Parathyroid adenoma (tissue), 2 donors: ENCODE measurements at regions not wholly inside any gene's neighbourhood (a gene's known extent, or its start where the extent isn't known, plus 50 kb on each side); places are given as distances from the start of the nearest gene placed in this dataset.
A peak's percentile ranks its signal among the peaks of the same experiment; 100 is the strongest.

ENCODE experiments used
- H2AFZ ChIP-seq: fragments of 300-600 bp; sonication (generic); one replicate; pipeline ENCODE4 v1.7.0; 2017; ENCODE audit warnings: antibody characterized with exemption, mild to moderate bottlenecking
- H3K27ac ChIP-seq: fragments of 300-600 bp; sonication (generic); one replicate; pipeline ENCODE4 v1.7.0; 2017
- H3K27me3 ChIP-seq: fragments of 300-600 bp; sonication (generic); one replicate; pipeline ENCODE4 v1.7.0; 2017; ENCODE audit warnings: low read length; ENCODE audit not compliant: control insufficient read depth, insufficient read depth
- H3K36me3 ChIP-seq: fragments of 300-600 bp; sonication (generic); one replicate; pipeline ENCODE4 v1.7.0; 2017; ENCODE audit warnings: low read length; ENCODE audit not compliant: control insufficient read depth, insufficient read depth
- H3K4me1 ChIP-seq: fragments of 300-600 bp; sonication (generic); one replicate; pipeline ENCODE4 v1.7.0; 2017; ENCODE audit warnings: control low read depth
- H3K4me2 ChIP-seq: fragments of 300-600 bp; sonication (generic); one replicate; pipeline ENCODE4 v1.7.0; 2017; ENCODE audit warnings: low read length
- H3K4me3 ChIP-seq: fragments of 300-600 bp; sonication (generic); one replicate; pipeline ENCODE4 v1.7.0; 2017; ENCODE audit warnings: low read depth, low read length
- H3K79me2 ChIP-seq: fragments of 300-600 bp; sonication (generic); one replicate; pipeline ENCODE4 v1.7.0; 2017; ENCODE audit warnings: control low read depth
- H3K9ac ChIP-seq: fragments of 300-600 bp; sonication (generic); one replicate; pipeline ENCODE4 v1.7.0; 2017; ENCODE audit warnings: mild to moderate bottlenecking
- H3K9me3 ChIP-seq: fragments of 300-600 bp; sonication (generic); one replicate; pipeline ENCODE4 v1.7.0; 2017; ENCODE audit warnings: low read length; ENCODE audit not compliant: control insufficient read depth
- CTCF ChIP-seq: fragments of 300-600 bp; sonication (generic); IDR thresholded peaks from one replicate; pipeline ENCODE4 v1.7.0; 2017; ENCODE audit warnings: antibody characterized with exemption, mild to moderate bottlenecking
- donor health status: primary hyperparathyroidism.

GRCh38 chr2:161063157-161063945, 96.9 kb upstream of the TANK start:
- Histone ChIP-seq H3K4me2 (no peak overlapping the region), H3K36me3 (no peaks in the 10 kb centered on the region), H3K79me2 (no peaks in the 10 kb centered on the region), H3K9ac (no peak overlapping the region), H3K27ac (no peak overlapping the region), H3K27me3 (no peaks in the 10 kb centered on the region), H2AFZ (peak overlapping the region; percentile 51), H3K4me1 (no peaks in the 10 kb centered on the region), H3K4me3 (no peak overlapping the region), H3K9me3 (no peaks in the 10 kb centered on the region)
- peak; percentile 90 for TF ChIP-seq CTCF

DNA sequence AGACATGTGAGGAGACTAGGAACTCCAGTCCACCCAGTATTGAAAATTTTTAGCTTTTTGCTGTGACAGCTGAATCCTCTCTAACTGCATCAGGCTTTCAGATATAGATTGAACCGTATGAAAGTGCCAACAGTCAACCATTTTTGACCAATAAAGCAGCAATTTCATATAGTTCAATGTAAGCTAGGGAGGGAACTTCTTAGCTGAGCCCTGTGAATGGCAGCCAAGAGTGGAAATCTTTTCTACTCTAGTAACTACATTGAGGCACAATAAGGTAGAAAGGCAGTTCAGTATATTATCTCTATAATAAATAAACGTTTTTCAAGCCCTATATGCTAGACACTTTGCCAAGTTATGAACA, 96.3 kb upstream of the TANK start:
- H3K36me3 ChIP-seq = no peaks in the 10 kb centered on the region
- no peak overlapping the region for H3K9ac ChIP-seq
- H3K4me2 ChIP-seq = no peak overlapping the region
- TF ChIP-seq CTCF = no peak
- H3K9me3 ChIP-seq = no peaks in the 10 kb centered on the region
- no peak overlapping the region for H3K4me3 ChIP-seq
- no peaks in the 10 kb centered on the region for H3K79me2 ChIP-seq
- H3K27me3 ChIP-seq = no peaks in the 10 kb centered on the region
- H3K4me1 ChIP-seq = no peaks in the 10 kb centered on the region
- H3K27ac ChIP-seq = no peak overlapping the region
- H2AFZ ChIP-seq = peak overlapping the region; percentile 51

GRCh38 chr2:161067846-161068350, 92.3 kb upstream of the TANK start:
- Histone ChIP-seq H2AFZ (no peak overlapping the region), H3K4me3 (no peak overlapping the region)
- TF ChIP-seq CTCF = no peak

DNA sequence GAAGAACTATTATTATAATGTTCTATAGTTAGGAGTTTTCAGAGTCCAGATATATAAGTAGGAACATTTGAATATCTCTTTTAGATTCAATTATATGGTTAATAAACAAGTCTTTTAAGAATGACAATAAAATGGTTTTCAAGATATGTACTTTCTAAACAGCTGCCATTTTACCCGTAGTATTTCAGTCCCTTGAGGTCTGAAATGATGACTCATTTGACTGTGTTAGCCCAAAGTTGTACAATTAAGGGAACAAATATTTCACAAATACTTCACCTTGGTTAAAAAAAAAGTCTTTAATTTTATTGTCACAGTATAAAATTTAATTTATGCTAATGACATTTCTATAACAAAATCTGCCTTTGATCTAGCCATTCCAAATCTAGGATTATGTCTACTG, 91.6 kb upstream of the TANK start:
- H3K9ac ChIP-seq = no peak overlapping the region
- H3K36me3 ChIP-seq = no peaks in the 10 kb centered on the region
- H3K9me3 ChIP-seq = no peaks in the 10 kb centered on the region
- TF ChIP-seq CTCF = no peak
- H3K4me3 ChIP-seq = no peak overlapping the region
- no peaks in the 10 kb centered on the region for H3K4me1 ChIP-seq
- no peak overlapping the region for H3K27ac ChIP-seq
- no peak overlapping the region for H3K4me2 ChIP-seq
- no peak overlapping the region for H2AFZ ChIP-seq
- H3K79me2 ChIP-seq = no peaks in the 10 kb centered on the region
- no peaks in the 10 kb centered on the region for H3K27me3 ChIP-seq

More at GRCh38 chr2:161067846-161068350, 92.3 kb upstream of the TANK start:
- Histone ChIP-seq H3K9me3 (no peaks in the 10 kb centered on the region), H3K27me3 (no peaks in the 10 kb centered on the region), H3K27ac (no peak overlapping the region), H3K4me1 (no peaks in the 10 kb centered on the region), H3K36me3 (no peaks in the 10 kb centered on the region), H3K4me2 (no peak overlapping the region), H3K79me2 (no peaks in the 10 kb centered on the region), H3K9ac (no peak overlapping the region)
